ENCODE measurements at regions not wholly inside any gene's neighbourhood (a gene's known extent, or its start where the extent isn't known, plus 50 kb on each side); places are given as distances from the start of the nearest gene placed in this dataset.
"Not testable (repeated sequence)": the region's sequence is repeated elsewhere in the genome, so short reads cannot be mapped to it uniquely, and the experiment has no call there.

- no peak for DNase-seq (ENCODE audit: low read depth in 3 of 3)
Observed at GRCh38 chr11:119586181-119586580, 142.8 kb downstream of the NECTIN1 start.

GRCh38 chr11:119585043-119585781, 143.8 kb downstream of the NECTIN1 start:
- no peak for DNase-seq (ENCODE audit: low read depth in 3 of 3)

GRCh38 chr11:119584193-119585042, 144.6 kb downstream of the NECTIN1 start:
- no peak for DNase-seq (ENCODE audit: low read depth in 3 of 3)

GRCh38 chr11:119583585-119583984, 145.4 kb downstream of the NECTIN1 start:
- no peak for DNase-seq (ENCODE audit: low read depth in 3 of 3)

- not testable (repeated sequence) for DNase-seq (ENCODE audit: low read depth in 3 of 3)
Observed at GRCh38 chr11:119581396-119581795, 147.6 kb downstream of the NECTIN1 start.

- no peak for DNase-seq (ENCODE audit: low read depth in 3 of 3)
Observed at GRCh38 chr11:119580751-119581150, 148.2 kb downstream of the NECTIN1 start.

GRCh38 chr11:119580081-119580480, 148.9 kb downstream of the NECTIN1 start:
- DNase-seq (ENCODE audit: low read depth in 3 of 3): no peak

- no peak for DNase-seq (ENCODE audit: low read depth in 3 of 3)
Observed at GRCh38 chr11:119578521-119579191, 150.3 kb downstream of the NECTIN1 start.

GRCh38 chr11:119573858-119574257, 150.9 kb upstream of the THY1 start:
- no peak for DNase-seq (ENCODE audit: low read depth in 3 of 3)

- no peak for DNase-seq (ENCODE audit: low read depth in 3 of 3)
Observed at GRCh38 chr11:119572481-119573424, 149.8 kb upstream of the THY1 start.

- no peak for DNase-seq (ENCODE audit: low read depth in 3 of 3)
Observed at GRCh38 chr11:119571311-119571710, 148.3 kb upstream of the THY1 start.

- DNase-seq (ENCODE audit: low read depth in 3 of 3): no peak
Observed at GRCh38 chr11:119567688-119568582, 145.0 kb upstream of the THY1 start.

GRCh38 chr11:119566319-119566718, 143.3 kb upstream of the THY1 start:
- no peak for DNase-seq (ENCODE audit: low read depth in 3 of 3)

- DNase-seq (ENCODE audit: low read depth in 3 of 3): not testable (repeated sequence)
Observed at GRCh38 chr11:119565693-119566092, 142.7 kb upstream of the THY1 start.

- DNase-seq (ENCODE audit: low read depth in 3 of 3): no peak
Observed at GRCh38 chr11:119560961-119561360, 138.0 kb upstream of the THY1 start.

GRCh38 chr11:119560291-119560690, 137.3 kb upstream of the THY1 start:
- DNase-seq (ENCODE audit: low read depth in 3 of 3): no peak

- DNase-seq (ENCODE audit: low read depth in 3 of 3): no peak
Observed at GRCh38 chr11:119552106-119552485, 129.1 kb upstream of the THY1 start.

- DNase-seq (ENCODE audit: low read depth in 3 of 3): no peak
Observed at GRCh38 chr11:119551420-119552105, 128.6 kb upstream of the THY1 start.

GRCh38 chr11:119550053-119550752, 127.2 kb upstream of the THY1 start:
- DNase-seq (ENCODE audit: low read depth in 3 of 3): no peak

Data from stimulated activated CD4-positive, alpha-beta T cell treated with anti-CD3 and anti-CD28 coated beads, TNF-alpha, amount 100 ng/mL, for 4 hours (primary cell).